Lower leg skin (tissue), 3 donors: ENCODE measurements at regions not wholly inside any gene's neighbourhood (a gene's known extent, or its start where the extent isn't known, plus 50 kb on each side); places are given as distances from the start of the nearest gene placed in this dataset.

Source experiments
- CTCF ChIP-seq, 3 donors: fragments of 450-650 bp; IDR thresholded peaks; one replicate each; pipeline ENCODE4 v1.5.1; 2016; ENCODE audit warnings: antibody characterized with exemption in 3 of 3, mild to moderate bottlenecking in 3 of 3, moderate library complexity in 2 of 3
- POLR2A ChIP-seq, 2 donors: fragments of 450-650 bp; IDR thresholded peaks; one replicate each; pipeline ENCODE4 v1.6.1; 2016 to 2017; ENCODE audit warnings: antibody characterized with exemption in 2 of 2, mild to moderate bottlenecking in 1 of 2, moderate library complexity in 1 of 2

GRCh38 chr9:13750061-13750460, 470.6 kb upstream of the MPDZ start:
- TF ChIP-seq CTCF (IDR thresholded peaks at IDR 0.05) = no peak
- TF ChIP-seq POLR2A (IDR thresholded peaks at IDR 0.05) = no peak
